DND-41 (cell line): ENCODE measurements at regions not wholly inside any gene's neighbourhood (a gene's known extent, or its start where the extent isn't known, plus 50 kb on each side); places are given as distances from the start of the nearest gene placed in this dataset.

Experiments
- EZH2 ChIP-seq: IDR thresholded peaks from 3 replicates; pipeline ENCODE4 v1.6.1; 2012; ENCODE audit warnings: borderline replicate concordance, low read depth, mild to moderate bottlenecking, moderate library complexity, low read length, inconsistent platforms; ENCODE audit not compliant: severe bottlenecking
- TF ChIP-seq, protein P1 (sequence below): IDR thresholded peaks from 2 replicates; pipeline ENCODE4 v1.5.1; 2012; ENCODE audit warnings: borderline replicate concordance, low read length, moderate library complexity, mild to moderate bottlenecking; ENCODE audit not compliant: poor library complexity, severe bottlenecking; ENCODE audit errors: extremely low read depth

DNA sequence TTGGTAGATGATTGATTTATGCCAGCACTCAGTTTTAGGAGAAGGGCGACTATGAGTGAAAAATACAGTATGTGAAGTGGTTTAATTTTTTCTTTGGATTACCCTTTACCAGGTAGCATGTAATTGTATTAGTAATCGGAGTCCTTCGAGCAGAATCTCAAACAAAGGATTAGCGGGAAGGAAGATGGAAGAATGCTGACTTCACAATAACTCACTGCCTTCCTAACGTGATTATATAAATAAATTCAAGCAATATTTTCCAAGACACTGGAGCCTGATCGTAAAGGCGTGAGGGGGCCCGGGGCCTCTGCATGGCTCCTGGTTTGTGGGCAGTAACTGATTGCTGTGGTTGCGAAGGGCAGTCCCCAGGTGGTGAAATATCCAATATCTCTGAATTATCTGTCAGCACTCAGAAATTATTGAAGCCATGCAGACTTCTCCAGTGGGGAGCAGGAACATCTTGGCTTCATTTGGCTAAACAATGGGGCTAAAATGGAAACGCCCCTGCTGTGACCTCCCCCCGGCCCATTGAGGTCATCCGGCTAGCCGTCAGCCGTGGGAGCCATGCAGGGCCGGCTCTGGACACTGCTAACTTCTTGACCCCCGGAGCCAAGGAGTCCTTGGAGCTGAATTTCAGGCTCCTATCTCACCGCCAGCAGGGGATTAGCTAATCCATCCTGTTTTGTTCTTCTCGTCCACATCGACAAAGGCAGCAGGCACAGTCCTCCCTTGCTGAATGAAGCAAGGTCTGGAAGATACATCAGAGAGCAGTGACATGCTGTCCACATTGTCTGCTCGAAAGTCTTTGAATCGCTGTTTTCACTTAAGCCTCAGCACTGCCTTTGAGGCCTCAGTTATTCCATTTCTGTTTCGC is 295.9 kb upstream of the N4BP1 start:
- TF ChIP-seq, protein P1, sequence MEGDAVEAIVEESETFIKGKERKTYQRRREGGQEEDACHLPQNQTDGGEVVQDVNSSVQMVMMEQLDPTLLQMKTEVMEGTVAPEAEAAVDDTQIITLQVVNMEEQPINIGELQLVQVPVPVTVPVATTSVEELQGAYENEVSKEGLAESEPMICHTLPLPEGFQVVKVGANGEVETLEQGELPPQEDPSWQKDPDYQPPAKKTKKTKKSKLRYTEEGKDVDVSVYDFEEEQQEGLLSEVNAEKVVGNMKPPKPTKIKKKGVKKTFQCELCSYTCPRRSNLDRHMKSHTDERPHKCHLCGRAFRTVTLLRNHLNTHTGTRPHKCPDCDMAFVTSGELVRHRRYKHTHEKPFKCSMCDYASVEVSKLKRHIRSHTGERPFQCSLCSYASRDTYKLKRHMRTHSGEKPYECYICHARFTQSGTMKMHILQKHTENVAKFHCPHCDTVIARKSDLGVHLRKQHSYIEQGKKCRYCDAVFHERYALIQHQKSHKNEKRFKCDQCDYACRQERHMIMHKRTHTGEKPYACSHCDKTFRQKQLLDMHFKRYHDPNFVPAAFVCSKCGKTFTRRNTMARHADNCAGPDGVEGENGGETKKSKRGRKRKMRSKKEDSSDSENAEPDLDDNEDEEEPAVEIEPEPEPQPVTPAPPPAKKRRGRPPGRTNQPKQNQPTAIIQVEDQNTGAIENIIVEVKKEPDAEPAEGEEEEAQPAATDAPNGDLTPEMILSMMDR = no peak
- no peak for TF ChIP-seq EZH2
